DOHH2 (cell line): ENCODE measurements at regions not wholly inside any gene's neighbourhood (a gene's known extent, or its start where the extent isn't known, plus 50 kb on each side); places are given as distances from the start of the nearest gene placed in this dataset.
"Not testable (repeated sequence)": the region's sequence is repeated elsewhere in the genome, so short reads cannot be mapped to it uniquely, and the experiment has no call there.

Source experiments
- EZH2phosphoT487 ChIP-seq: fragments of 200-600 bp; sonication (generic); IDR thresholded peaks from 2 replicates; pipeline ENCODE4 v1.6.1; 2017; ENCODE audit warnings: borderline replicate concordance, mild to moderate bottlenecking, antibody characterized with exemption, low read length, moderate library complexity, mixed read lengths
- TF ChIP-seq, protein P1 (sequence below): fragments of 200-600 bp; sonication (generic); IDR thresholded peaks from one replicate; pipeline ENCODE4 v1.5.1; 2014; ENCODE audit warnings: antibody characterized with exemption, mild to moderate bottlenecking, low read depth, low read length; ENCODE audit not compliant: poor library complexity, severe bottlenecking

GRCh38 chr4:167858127-167858526, 234.2 kb upstream of the ANXA10 start:
- TF ChIP-seq, protein P1, sequence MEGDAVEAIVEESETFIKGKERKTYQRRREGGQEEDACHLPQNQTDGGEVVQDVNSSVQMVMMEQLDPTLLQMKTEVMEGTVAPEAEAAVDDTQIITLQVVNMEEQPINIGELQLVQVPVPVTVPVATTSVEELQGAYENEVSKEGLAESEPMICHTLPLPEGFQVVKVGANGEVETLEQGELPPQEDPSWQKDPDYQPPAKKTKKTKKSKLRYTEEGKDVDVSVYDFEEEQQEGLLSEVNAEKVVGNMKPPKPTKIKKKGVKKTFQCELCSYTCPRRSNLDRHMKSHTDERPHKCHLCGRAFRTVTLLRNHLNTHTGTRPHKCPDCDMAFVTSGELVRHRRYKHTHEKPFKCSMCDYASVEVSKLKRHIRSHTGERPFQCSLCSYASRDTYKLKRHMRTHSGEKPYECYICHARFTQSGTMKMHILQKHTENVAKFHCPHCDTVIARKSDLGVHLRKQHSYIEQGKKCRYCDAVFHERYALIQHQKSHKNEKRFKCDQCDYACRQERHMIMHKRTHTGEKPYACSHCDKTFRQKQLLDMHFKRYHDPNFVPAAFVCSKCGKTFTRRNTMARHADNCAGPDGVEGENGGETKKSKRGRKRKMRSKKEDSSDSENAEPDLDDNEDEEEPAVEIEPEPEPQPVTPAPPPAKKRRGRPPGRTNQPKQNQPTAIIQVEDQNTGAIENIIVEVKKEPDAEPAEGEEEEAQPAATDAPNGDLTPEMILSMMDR = not testable (repeated sequence)
- not testable (repeated sequence) for TF ChIP-seq EZH2phosphoT487
